Suprapubic skin (tissue), 4 donors: ENCODE measurements at regions not wholly inside any gene's neighbourhood (a gene's known extent, or its start where the extent isn't known, plus 50 kb on each side); places are given as distances from the start of the nearest gene placed in this dataset.

Experiments
- DNase-seq, 2 donors: peaks; one replicate each; pipeline ENCODE4 v3.0.0-alpha.2; 2019; ENCODE audit warnings: low spot score in 2 of 2
- H3K27ac ChIP-seq: fragments of 200-600 bp; sonication (generic); one replicate; pipeline ENCODE4 v1.5.1; 2019
- H3K27me3 ChIP-seq: fragments of 200-600 bp; sonication (generic); one replicate; pipeline ENCODE4 v1.5.1; 2019
- H3K36me3 ChIP-seq: fragments of 200-600 bp; sonication (generic); one replicate; pipeline ENCODE4 v1.5.1; 2019
- H3K4me1 ChIP-seq: fragments of 200-600 bp; sonication (generic); one replicate; pipeline ENCODE4 v1.5.1; 2019
- H3K4me3 ChIP-seq: fragments of 200-600 bp; sonication (generic); one replicate; pipeline ENCODE4 v1.5.1; 2019; ENCODE audit warnings: mild to moderate bottlenecking
- H3K9me3 ChIP-seq: fragments of 200-600 bp; sonication (generic); one replicate; pipeline ENCODE4 v1.5.1; 2019
- CTCF ChIP-seq, 2 donors: fragments of 200-600 bp in 1 of 2; fragments of 450-650 bp in 1 of 2; sonication (generic) in 1 of 2; IDR thresholded peaks; one replicate each; pipeline ENCODE4 v1.5.1; 2016 to 2019; ENCODE audit warnings: antibody characterized with exemption in 2 of 2, mild to moderate bottlenecking in 1 of 2, moderate library complexity in 1 of 2
- EP300 ChIP-seq: sonication (generic); formaldehyde crosslinking; IDR thresholded peaks from one replicate; pipeline ENCODE4 v1.6.1; 2017; ENCODE audit warnings: antibody characterized with exemption
- POLR2A ChIP-seq, 2 donors: fragments of 450-650 bp; IDR thresholded peaks; one replicate each; pipeline ENCODE4 v1.6.1; 2017; ENCODE audit warnings: antibody characterized with exemption in 2 of 2, mild to moderate bottlenecking in 2 of 2, moderate library complexity in 2 of 2
- POLR2AphosphoS5 ChIP-seq, 3 donors: sonication (generic); formaldehyde crosslinking; IDR thresholded peaks; one replicate each; pipeline ENCODE4 v1.6.1; 2017; ENCODE audit warnings: antibody characterized with exemption in 3 of 3
- WGBS: methylation state at CpG from one replicate; pipeline ENCODE4 v1.1.5; 2018; 5-methylcytosine and 5-hydroxymethylcytosine counted together

GRCh38 chr4:18976884-18977283, 955.3 kb upstream of the LCORL start:
- Histone ChIP-seq H3K4me3 (no peak overlapping the region), H3K27ac (no peak overlapping the region), H3K36me3 (no peaks in the 10 kb centered on the region), H3K4me1 (no peaks in the 10 kb centered on the region), H3K27me3 (no peaks in the 10 kb centered on the region), H3K9me3 (no peaks in the 10 kb centered on the region)
- whole genome bisulfite sequencing, result 89% methylated on average over 3 of the region's 3 CpGs
- no peak for TF ChIP-seq CTCF (IDR thresholded peaks at IDR 0.05)
- TF ChIP-seq EP300, result no peak
- no peak for TF ChIP-seq POLR2A (IDR thresholded peaks at IDR 0.05)
- no peak for TF ChIP-seq POLR2AphosphoS5 (IDR thresholded peaks at IDR 0.05)
- DNase-seq, result no peak

DNA sequence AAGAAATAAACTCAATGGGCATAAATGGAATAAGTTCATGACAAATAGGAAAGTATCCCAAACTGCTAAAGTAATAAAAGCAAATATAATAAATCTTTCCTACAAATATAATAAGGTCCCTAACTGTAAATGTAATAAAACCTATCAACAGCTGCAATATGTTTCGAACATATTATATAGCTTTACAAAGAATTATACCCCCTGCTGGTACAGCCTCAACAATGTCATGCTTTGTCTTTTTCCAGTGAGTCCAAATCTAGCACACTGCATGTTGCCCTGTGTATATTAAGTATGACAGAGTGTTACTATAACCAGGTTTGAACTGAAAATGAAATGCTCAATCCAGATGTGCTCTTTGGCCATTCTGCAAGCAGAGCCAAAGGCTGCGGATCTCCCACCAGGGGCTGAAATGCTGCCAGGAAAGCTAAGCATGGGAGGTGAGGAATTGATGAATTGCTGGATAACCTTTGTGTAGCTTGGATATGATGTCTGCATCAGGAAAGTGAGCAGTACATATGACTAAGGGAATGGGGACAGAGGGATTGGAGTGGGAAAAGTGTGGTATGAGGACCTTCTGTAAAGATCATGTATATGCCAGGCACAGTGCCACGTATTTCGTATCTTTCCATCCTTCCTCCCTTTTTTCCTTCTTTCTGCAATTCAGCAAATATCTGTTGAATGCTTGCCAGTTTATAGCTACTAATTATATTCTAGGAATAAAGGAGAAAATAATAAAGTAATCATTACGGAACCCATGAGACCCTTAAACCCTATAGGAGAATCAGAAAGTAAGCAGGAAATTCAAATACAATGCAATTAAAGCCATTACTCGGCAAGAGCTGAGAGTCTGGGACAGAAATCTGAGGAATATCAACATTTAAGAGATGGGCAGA, 954.6 kb upstream of the LCORL start:
- TF ChIP-seq POLR2A (IDR thresholded peaks at IDR 0.05), result no peak
- no peak for TF ChIP-seq POLR2AphosphoS5 (IDR thresholded peaks at IDR 0.05)
- H3K27ac ChIP-seq, result no peak overlapping the region
- H3K27me3 ChIP-seq, result no peaks in the 10 kb centered on the region
- no peak overlapping the region for H3K4me3 ChIP-seq
- DNase-seq, result no peak
- no peaks in the 10 kb centered on the region for H3K9me3 ChIP-seq
- WGBS, result 77% methylated on average over 6 of the region's 6 CpGs
- H3K36me3 ChIP-seq, result no peaks in the 10 kb centered on the region
- no peaks in the 10 kb centered on the region for H3K4me1 ChIP-seq

- no peaks in the 10 kb centered on the region for H3K36me3 ChIP-seq
- H3K9me3 ChIP-seq, result no peaks in the 10 kb centered on the region
- WGBS, result 42% methylated on average over 1 of the region's 1 CpG
- no peaks in the 10 kb centered on the region for H3K4me1 ChIP-seq
- H3K4me3 ChIP-seq, result no peak overlapping the region
- H3K27me3 ChIP-seq, result no peaks in the 10 kb centered on the region
- no peak for DNase-seq
- no peak overlapping the region for H3K27ac ChIP-seq
- TF ChIP-seq POLR2A (IDR thresholded peaks at IDR 0.05) (no peak), CTCF (IDR thresholded peaks at IDR 0.05) (no peak), EP300 (no peak)
These were observed 951.7 kb upstream of the LCORL start for GRCh38 chr4:18973296-18973695.

GRCh38 chr4:18961879-18962278, 940.3 kb upstream of the LCORL start:
- H3K27me3 ChIP-seq, result no peaks in the 10 kb centered on the region
- no peak overlapping the region for H3K4me3 ChIP-seq
- TF ChIP-seq CTCF (IDR thresholded peaks at IDR 0.05) (no peak), EP300 (no peak), POLR2AphosphoS5 (IDR thresholded peaks at IDR 0.05) (no peak), POLR2A (IDR thresholded peaks at IDR 0.05) (no peak)
- DNase-seq, result no peak
- no peaks in the 10 kb centered on the region for H3K36me3 ChIP-seq
- no peaks in the 10 kb centered on the region for H3K4me1 ChIP-seq
- no peaks in the 10 kb centered on the region for H3K9me3 ChIP-seq
- H3K27ac ChIP-seq, result no peak overlapping the region

- Histone ChIP-seq H3K27ac (no peak overlapping the region), H3K9me3 (no peaks in the 10 kb centered on the region), H3K4me3 (no peak overlapping the region), H3K27me3 (no peaks in the 10 kb centered on the region), H3K4me1 (no peaks in the 10 kb centered on the region), H3K36me3 (no peaks in the 10 kb centered on the region)
- TF ChIP-seq POLR2A (IDR thresholded peaks at IDR 0.05) (no peak), EP300 (no peak), CTCF (IDR thresholded peaks at IDR 0.05) (no peak), POLR2AphosphoS5 (IDR thresholded peaks at IDR 0.05) (no peak)
- no peak for DNase-seq
- 62% methylated on average over 8 of the region's 8 CpGs for WGBS
These were observed 939.7 kb upstream of the LCORL start for GRCh38 chr4:18961266-18961665.

GRCh38 chr4:18957716-18958115, 936.2 kb upstream of the LCORL start:
- no peaks in the 10 kb centered on the region for H3K36me3 ChIP-seq
- no peak overlapping the region for H3K27ac ChIP-seq
- no peak for TF ChIP-seq POLR2A (IDR thresholded peaks at IDR 0.05)
- TF ChIP-seq CTCF (IDR thresholded peaks at IDR 0.05), result no peak
- TF ChIP-seq POLR2AphosphoS5 (IDR thresholded peaks at IDR 0.05), result no peak
- no peak for TF ChIP-seq EP300
- no peak overlapping the region for H3K4me3 ChIP-seq
- no peaks in the 10 kb centered on the region for H3K27me3 ChIP-seq
- DNase-seq, result no peak
- no peaks in the 10 kb centered on the region for H3K9me3 ChIP-seq
- no peaks in the 10 kb centered on the region for H3K4me1 ChIP-seq
- 69% methylated on average over 6 of the region's 6 CpGs for WGBS
